HEK293 (cell line): ENCODE measurements at regions not wholly inside any gene's neighbourhood (a gene's known extent, or its start where the extent isn't known, plus 50 kb on each side); places are given as distances from the start of the nearest gene placed in this dataset.
A peak's percentile ranks its signal among the peaks of the same experiment; 100 is the strongest.

Experiments
- CTCF ChIA-PET: fragments of 350-600 bp; formaldehyde crosslinking; extraction: SDS; loops from one replicate; lab custom pipeline; 2021; ENCODE audit warnings: antibody characterized with exemption; lab: Yijun Ruan, JAX
- POLR2A ChIA-PET: fragments of 300-600 bp; formaldehyde crosslinking; extraction: SDS; loops from one replicate; lab custom pipeline; 2020; ENCODE audit warnings: antibody characterized with exemption, inconsistent platforms; lab: Yijun Ruan, JAX
- H3K27ac ChIP-seq: fragments of 200-500 bp; sonication (Bioruptor generic); 2 replicates; pipeline ENCODE4 v1.5.1; 2014; ENCODE audit warnings: low read depth, low read length, control low read depth, inconsistent platforms; ENCODE audit errors: extremely low read depth
- H3K36me3 ChIP-seq, 2 experiments: fragments of 200-500 bp in 1 of 2; sonication (Bioruptor generic) in 1 of 2; 1 replicate in 1 of 2; 2 replicates in 1 of 2; pipeline ENCODE4 v1.5.1; 2014 to 2017; ENCODE audit warnings: inconsistent platforms in 2 of 2, low read length in 2 of 2; ENCODE audit not compliant: control insufficient read depth in 2 of 2, insufficient read depth in 1 of 2
- H3K4me1 ChIP-seq: fragments of 200-500 bp; sonication (Bioruptor generic); 2 replicates; pipeline ENCODE4 v1.5.1; 2014; ENCODE audit warnings: mild to moderate bottlenecking, low read length, inconsistent platforms; ENCODE audit not compliant: control insufficient read depth, insufficient read depth
- H3K4me3 ChIP-seq: 2 replicates; pipeline ENCODE4 v1.5.1; 2011; ENCODE audit warnings: low read depth, mild to moderate bottlenecking, control low read depth, low read length, moderate library complexity
- H3K9me3 ChIP-seq: fragments of 200-500 bp; sonication (Bioruptor generic); 2 replicates; pipeline ENCODE4 v1.5.1; 2014; ENCODE audit warnings: low read depth, low read length, inconsistent platforms; ENCODE audit not compliant: control insufficient read depth, insufficient read depth
- CTCF ChIP-seq: fragments of 450-650 bp; formaldehyde crosslinking; IDR thresholded peaks from 2 replicates; pipeline ENCODE4 v1.5.1; 2016; ENCODE audit warnings: missing biosample characterization, missing genetic modification characterization
- KLF8 ChIP-seq: fragments of 450-650 bp; formaldehyde crosslinking; IDR thresholded peaks from 2 replicates; pipeline ENCODE4 v1.5.1; 2016; ENCODE audit warnings: missing biosample characterization, missing genetic modification characterization
- MEIS1 ChIP-seq: sonication (generic); formaldehyde crosslinking; IDR thresholded peaks from 2 replicates; pipeline ENCODE4 v1.8.1; 2022; ENCODE audit warnings: missing genetic modification reagents, mild to moderate bottlenecking, borderline replicate concordance
- REST ChIP-seq: fragments of 450-650 bp; formaldehyde crosslinking; IDR thresholded peaks from 2 replicates; pipeline ENCODE4 v1.5.1; 2016; ENCODE audit warnings: missing biosample characterization, missing genetic modification characterization
- SP2 ChIP-seq: fragments of 450-650 bp; formaldehyde crosslinking; IDR thresholded peaks from 2 replicates; pipeline ENCODE4 v1.5.1; 2016; ENCODE audit warnings: missing biosample characterization, missing genetic modification characterization
- ZNF138 ChIP-seq: fragments of 450-650 bp; formaldehyde crosslinking; IDR thresholded peaks from 2 replicates; pipeline ENCODE4 v1.5.1; 2016; ENCODE audit warnings: missing biosample characterization, missing genetic modification characterization, borderline replicate concordance
- ZNF16 ChIP-seq: fragments of 450-650 bp; formaldehyde crosslinking; IDR thresholded peaks from 2 replicates; pipeline ENCODE4 v1.5.1; 2016; ENCODE audit warnings: low read depth, missing biosample characterization, missing genetic modification characterization
- ZNF169 ChIP-seq: fragments of 450-650 bp; formaldehyde crosslinking; IDR thresholded peaks from 2 replicates; pipeline ENCODE4 v1.5.1; 2016; ENCODE audit warnings: missing biosample characterization, missing genetic modification characterization
- ZNF18 ChIP-seq: fragments of 450-650 bp; formaldehyde crosslinking; IDR thresholded peaks from 2 replicates; pipeline ENCODE4 v1.5.1; 2016; ENCODE audit warnings: missing biosample characterization, missing genetic modification characterization
- ZNF311 ChIP-seq: fragments of 450-650 bp; formaldehyde crosslinking; IDR thresholded peaks from 2 replicates; pipeline ENCODE4 v1.5.1; 2017; ENCODE audit warnings: missing biosample characterization, missing genetic modification characterization, borderline replicate concordance
- ZNF335 ChIP-seq: fragments of 450-650 bp; formaldehyde crosslinking; conservative IDR thresholded peaks from 2 replicates; pipeline ENCODE4 v1.5.1; 2016; ENCODE audit warnings: missing biosample characterization, missing genetic modification characterization
- ZNF37A ChIP-seq: fragments of 450-650 bp; IDR thresholded peaks from 2 replicates; pipeline ENCODE4 v1.5.1; 2018; ENCODE audit warnings: missing biosample characterization, missing genetic modification characterization
- ZNF549 ChIP-seq: fragments of 450-650 bp; IDR thresholded peaks from 2 replicates; pipeline ENCODE4 v1.5.1; 2018; ENCODE audit warnings: missing biosample characterization, missing genetic modification characterization, mild to moderate bottlenecking, inconsistent platforms, moderate library complexity
- ZNF555 ChIP-seq: fragments of 450-650 bp; formaldehyde crosslinking; conservative IDR thresholded peaks from 2 replicates; pipeline ENCODE4 v1.5.1; 2017; ENCODE audit warnings: missing biosample characterization, mild to moderate bottlenecking, missing genetic modification characterization, inconsistent platforms
- ZNF571 ChIP-seq: fragments of 450-650 bp; formaldehyde crosslinking; IDR thresholded peaks from 2 replicates; pipeline ENCODE4 v1.5.0; 2017; ENCODE audit warnings: missing biosample characterization, missing genetic modification characterization
- ZNF654 ChIP-seq: fragments of 450-650 bp; formaldehyde crosslinking; IDR thresholded peaks from 2 replicates; pipeline ENCODE4 v1.5.1; 2016; ENCODE audit warnings: low read depth, missing biosample characterization, missing genetic modification characterization
- ZNF707 ChIP-seq: fragments of 450-650 bp; formaldehyde crosslinking; IDR thresholded peaks from 2 replicates; pipeline ENCODE4 v1.5.1; 2016; ENCODE audit warnings: missing biosample characterization, missing genetic modification characterization
- ZNF777 ChIP-seq: fragments of 450-650 bp; formaldehyde crosslinking; IDR thresholded peaks from 2 replicates; pipeline ENCODE4 v1.5.1; 2017; ENCODE audit warnings: missing biosample characterization, missing genetic modification characterization, borderline replicate concordance
- ZNF830 ChIP-seq: fragments of 450-650 bp; IDR thresholded peaks from 2 replicates; pipeline ENCODE4 v1.5.0; 2018; ENCODE audit warnings: missing biosample characterization, missing genetic modification characterization, low read depth, mild to moderate bottlenecking, moderate library complexity
- ZSCAN30 ChIP-seq: fragments of 450-650 bp; IDR thresholded peaks from 2 replicates; pipeline ENCODE4 v1.5.1; 2018; ENCODE audit warnings: missing biosample characterization, mild to moderate bottlenecking, missing genetic modification characterization, moderate library complexity

- POLR2A ChIA-PET: no interaction called here
- no peak overlapping the region for H3K27ac ChIP-seq
- TF ChIP-seq CTCF (tag by site-specific recombination): no peak
- peak; percentile 60 for TF ChIP-seq REST (tag by site-specific recombination)
- no peaks in the 10 kb centered on the region for H3K9me3 ChIP-seq
- no peak overlapping the region for H3K4me3 ChIP-seq
- CTCF ChIA-PET: no interaction called here
- H3K4me1 ChIP-seq: no peaks in the 10 kb centered on the region
- H3K36me3 ChIP-seq: no peaks in the 10 kb centered on the region
These were observed 225.1 kb upstream of the UGT8 start for GRCh38 chr4:114373508-114373907.

GRCh38 chr4:114378305-114378903 is 220.2 kb upstream of the UGT8 start:
- 0 out of 2 replicates have a peak, but pooled peaks have one; percentile 12 for TF ChIP-seq ZNF549
- no peak for TF ChIP-seq ZNF555 (tag by site-specific recombination)
- no peak for TF ChIP-seq SP2 (tag by site-specific recombination)
- TF ChIP-seq ZNF777 (tag by site-specific recombination): no peak
- TF ChIP-seq ZSCAN30 (tag by site-specific recombination): no peak
- TF ChIP-seq ZNF654 (tag by site-specific recombination): peak; percentile 31
- no peak for TF ChIP-seq ZNF18
- peak; percentile 33; the same call in 1 of the 2 replicates for TF ChIP-seq ZNF335
- H3K9me3 ChIP-seq: no peaks in the 10 kb centered on the region
- no peak overlapping the region for H3K27ac ChIP-seq
- no peaks in the 10 kb centered on the region for H3K36me3 ChIP-seq
- ChIA-PET POLR2A (no interaction called here), CTCF (interaction anchor here (0.7 to 1.8 kb wide), 8 partner anchors 22 to 1101 kb away, joined by 3 to 13 read pairs (median 4); no protein-coding TSS in a partner anchor)
- H3K4me1 ChIP-seq: no peaks in the 10 kb centered on the region
- H3K4me3 ChIP-seq: no peak overlapping the region

- no peak overlapping the region for H3K27ac ChIP-seq
These were observed 215.5 kb upstream of the UGT8 start for GRCh38 chr4:114383067-114383466.

More at GRCh38 chr4:114383067-114383466, 215.5 kb upstream of the UGT8 start:
- TF ChIP-seq ZNF571 (tag by site-specific recombination) (no peak), ZNF37A (tag by site-specific recombination) (no peak), ZNF16 (tag by site-specific recombination) (no peak), ZNF830 (tag by site-specific recombination) (no peak), KLF8 (tag by site-specific recombination) (no peak), ZNF311 (tag by site-specific recombination) (no peak), MEIS1 (no peak), ZNF169 (no peak), ZNF707 (tag by site-specific recombination) (no peak), ZNF138 (no peak)
- ChIA-PET POLR2A (no interaction called here), CTCF (interaction anchor here (1.5 to 3.8 kb wide), 2 partner anchors 430 to 988 kb away, joined by 4 to 21 read pairs; no protein-coding TSS in a partner anchor)
- no peaks in the 10 kb centered on the region for H3K4me1 ChIP-seq
- no peaks in the 10 kb centered on the region for H3K36me3 ChIP-seq
- no peak overlapping the region for H3K4me3 ChIP-seq
- H3K9me3 ChIP-seq: no peaks in the 10 kb centered on the region
